GM12878 (cell line): ENCODE measurements at regions not wholly inside any gene's neighbourhood (a gene's known extent, or its start where the extent isn't known, plus 50 kb on each side); places are given as distances from the start of the nearest gene placed in this dataset.
A peak's percentile ranks its signal among the peaks of the same experiment; 100 is the strongest.
"Not testable (repeated sequence)": the region's sequence is repeated elsewhere in the genome, so short reads cannot be mapped to it uniquely, and the experiment has no call there.

Experiments used
- ATAC-seq: fragments of 200-7000 bp; cut with Tn5 transposase; 3 replicates; pipeline ENCODE4 v1.9.1; 2020; ENCODE audit warnings: mild to moderate bottlenecking, moderate library complexity
- BruUV-seq: library from RNA; stranded (reverse); fragments of 400-500 nt; replicated peaks from 2 replicates; lab custom pipeline; 2021; lab: Mats Ljungman, UMichigan
- CTCF ChIA-PET: fragments of 300-600 bp; sonication (Branson Sonifier 250); formaldehyde crosslinking; extraction: SDS; loops from one replicate; lab custom pipeline; 2021; ENCODE audit warnings: inconsistent platforms; lab: Yijun Ruan, JAX
- POLR2A ChIA-PET: fragments of 350-600 bp; formaldehyde crosslinking; extraction: SDS; loops from one replicate; lab custom pipeline; 2021; ENCODE audit warnings: inconsistent platforms; lab: Charles Lee
- RAD21 ChIA-PET: fragments of 300-600 bp; sonication (Branson Sonifier 250); formaldehyde crosslinking; loops from one replicate; lab custom pipeline; 2023; ENCODE audit warnings: antibody characterized with exemption; ENCODE audit not compliant: unreplicated experiment; lab: Charles Lee
- SMC1A ChIA-PET: fragments of 300-600 bp; sonication (Branson Sonifier 250); formaldehyde crosslinking; loops from one replicate; lab custom pipeline; 2023; ENCODE audit not compliant: unreplicated experiment, uncharacterized antibody; lab: Charles Lee
- DNase-seq: peaks from one replicate; pipeline ENCODE4 v3.0.0-alpha.2; 2011; ENCODE audit warnings: low read depth, low spot score
- FAIRE-seq: peaks from 3 replicates; lab custom pipeline; 2011; peaks lifted over from hg19 to GRCh38; lab: Jason Lieb, UNC
- H2AFZ ChIP-seq: 2 replicates; pipeline ENCODE4 v1.6.0; 2011; ENCODE audit warnings: low read depth, low read length, control low read depth; ENCODE audit not compliant: control insufficient read depth
- H3K27ac ChIP-seq: 2 replicates; pipeline ENCODE4 v1.5.1; 2011; ENCODE audit warnings: control low read depth; ENCODE audit not compliant: control insufficient read depth, insufficient read depth
- H3K27me3 ChIP-seq, 2 experiments: replicated peaks in 1 of 2; 2 replicates each; pipeline versions ENCODE4 v1.6.0 to v1.6.1; 2011; ENCODE audit warnings: low read length in 1 of 2; ENCODE audit not compliant: control insufficient read depth in 2 of 2, insufficient read depth in 2 of 2
- H3K36me3 ChIP-seq, 2 experiments: 2 replicates each; pipeline ENCODE4 v1.5.1; 2011; ENCODE audit warnings: low read length in 1 of 2; ENCODE audit not compliant: control insufficient read depth in 2 of 2, insufficient read depth in 2 of 2
- H3K4me1 ChIP-seq: 2 replicates; pipeline ENCODE4 v1.6.1; 2011; ENCODE audit warnings: mild to moderate bottlenecking, low read length, moderate library complexity, mixed read lengths; ENCODE audit not compliant: control insufficient read depth, insufficient read depth
- H3K4me2 ChIP-seq: 2 replicates; pipeline ENCODE4 v1.6.0; 2011; ENCODE audit warnings: control low read depth; ENCODE audit not compliant: control insufficient read depth, insufficient read depth
- H3K4me3 ChIP-seq: fragments of 200-600 bp; sonication (generic); 2 replicates; pipeline ENCODE4 v1.5.1; 2016
- H3K79me2 ChIP-seq: 2 replicates; pipeline ENCODE4 v1.6.0; 2011; ENCODE audit warnings: low read length; ENCODE audit not compliant: control insufficient read depth, insufficient read depth
- H3K9ac ChIP-seq: 2 replicates; pipeline ENCODE4 v1.8.0; 2011; ENCODE audit warnings: low read length, control low read depth, mixed read lengths; ENCODE audit not compliant: control insufficient read depth, insufficient read depth
- H3K9me3 ChIP-seq: replicated peaks from 3 replicates; pipeline ENCODE4 v1.5.1; 2011; ENCODE audit warnings: mild to moderate bottlenecking, low read length; ENCODE audit not compliant: control insufficient read depth, insufficient read depth
- H4K20me1 ChIP-seq: 2 replicates; pipeline ENCODE4 v1.6.0; 2011; ENCODE audit not compliant: control insufficient read depth, insufficient read depth
- CHD4 ChIP-seq: fragments of 200-600 bp; sonication (generic); IDR thresholded peaks from 2 replicates; pipeline ENCODE4 v1.6.1; 2016; ENCODE audit warnings: mild to moderate bottlenecking
- CREB1 ChIP-seq: IDR thresholded peaks from 2 replicates; pipeline ENCODE4 v1.6.1; 2012; ENCODE audit warnings: low read depth, mild to moderate bottlenecking, inconsistent platforms
- CREM ChIP-seq: IDR thresholded peaks from 2 replicates; pipeline ENCODE4 v1.6.1; 2014; ENCODE audit warnings: antibody characterized with exemption, low read depth
- IRF5 ChIP-seq: fragments of 450-650 bp; IDR thresholded peaks from 2 replicates; pipeline ENCODE4 v1.6.1; 2017; ENCODE audit warnings: borderline replicate concordance
- RAD21 ChIP-seq: IDR thresholded peaks from 2 replicates; pipeline ENCODE4 v1.6.1; 2011; ENCODE audit warnings: mild to moderate bottlenecking, low read depth, low read length, moderate library complexity; ENCODE audit not compliant: insufficient read depth
- RCOR1 ChIP-seq: conservative IDR thresholded peaks from 2 replicates; pipeline ENCODE4 v1.6.1; 2012; ENCODE audit warnings: low read depth, low read length, improper control_type of control experiment
- ZBTB4 ChIP-seq: fragments of 450-650 bp; formaldehyde crosslinking; IDR thresholded peaks from 2 replicates; pipeline ENCODE4 v1.4.0; 2022; ENCODE audit warnings: mild to moderate bottlenecking, moderate library complexity
- WGBS: methylation state at CpG from one replicate; pipeline ENCODE4 v1.1.6; 2016; ENCODE audit warnings: low lambda C conversion rate; ENCODE audit not compliant: insufficient replicate concordance, insufficient coverage; ENCODE audit errors: missing lambda C conversion rate; 5-methylcytosine and 5-hydroxymethylcytosine counted together
- in situ Hi-C: fragments of 300-500 bp; cut with MboI; formaldehyde crosslinking; loops from 9 replicates; pipeline ENCODE4 v1.14.3; 2018; ENCODE audit warnings: mixed read lengths
- intact Hi-C: fragments of 100-400 bp; cut with micrococcal nuclease; formaldehyde crosslinking; loops from one replicate; pipeline ENCODE4 v1.14.2; 2022; ENCODE audit not compliant: unreplicated experiment

GRCh38 chr13:53305419-53305818 lies 276.8 kb downstream of the OLFM4 start:
- CTCF ChIA-PET, H3K27me3 ChIP-seq, H3K79me2 ChIP-seq, ATAC-seq, H3K9ac ChIP-seq, H3K27ac ChIP-seq, H3K4me1 ChIP-seq, DNase-seq, POLR2A ChIA-PET, RAD21 ChIA-PET, H4K20me1 ChIP-seq, H3K9me3 ChIP-seq, FAIRE-seq, SMC1A ChIA-PET, in situ Hi-C loops, H3K36me3 ChIP-seq, intact Hi-C loops, H3K4me2 ChIP-seq, BruUV-seq, H2AFZ ChIP-seq, H3K4me3 ChIP-seq: not testable (repeated sequence)
- WGBS = 0% methylated on average over 1 of the region's 1 CpG
- TF ChIP-seq RAD21 = 0 out of 2 replicates have a peak, but pooled peaks have one; percentile 6

GRCh38 chr13:53310786-53311185 lies 282.2 kb downstream of the OLFM4 start:
- no peaks in the 10 kb centered on the region for H3K4me1 ChIP-seq
- no peak overlapping the region for H3K4me2 ChIP-seq
- SMC1A ChIA-PET = interaction anchor here (1.0 kb wide), 1 partner anchor 59 kb away, joined by 3 read pairs; no protein-coding TSS in a partner anchor
- H3K36me3 ChIP-seq = no peaks in the 10 kb centered on the region
- H3K4me3 ChIP-seq = no peak overlapping the region
- no peaks in the 10 kb centered on the region; the same call in 2 of the 3 replicates for H3K9me3 ChIP-seq
- no TSS peak for BruUV-seq
- WGBS = 4% methylated on average over 4 of the region's 4 CpGs
- H2AFZ ChIP-seq = no peak overlapping the region
- H3K27ac ChIP-seq = no peak overlapping the region
- intact Hi-C loops (no loop called here), in situ Hi-C loops (no loop called here)
- RAD21 ChIA-PET = no interaction called here
- H3K79me2 ChIP-seq = no peaks in the 10 kb centered on the region
- DNase-seq (no peak), ATAC-seq (no peak), FAIRE-seq (no peak)
- H3K9ac ChIP-seq = no peak overlapping the region
- CTCF ChIA-PET = no interaction called here
- POLR2A ChIA-PET = no interaction called here
- no peaks in the 10 kb centered on the region for H3K27me3 ChIP-seq
- TF ChIP-seq IRF5 (no peak), RCOR1 (no peak), CREM (no peak), ZBTB4 (CRISPR knock-in tag) (no peak), CREB1 (no peak), CHD4 (no peak)
- H4K20me1 ChIP-seq = no peaks in the 10 kb centered on the region
